ENCODE measurements at regions not wholly inside any gene's neighbourhood (a gene's known extent, or its start where the extent isn't known, plus 50 kb on each side); places are given as distances from the start of the nearest gene placed in this dataset.

GRCh38 chr2:173467751-173468150 lies 113.1 kb downstream of the CDCA7 start:
- Histone ChIP-seq H3K27me3 (ENCODE audit: control insufficient read depth, insufficient read depth, low read length, poor library complexity, severe bottlenecking) (no peaks in the 10 kb centered on the region), H3K4me3 (ENCODE audit: insufficient read depth, low read depth, low read length) (no peak overlapping the region), H3K36me3 (ENCODE audit: control insufficient read depth, insufficient read depth, low read length) (no peaks in the 10 kb centered on the region), H3K27ac (ENCODE audit: insufficient read depth, low read depth, low read length, poor library complexity, severe bottlenecking) (no peak overlapping the region), H3K4me1 (ENCODE audit: control insufficient read depth, insufficient read depth, low read length) (no peaks in the 10 kb centered on the region), H3K9me3 (ENCODE audit: control insufficient read depth, low read length) (no peaks in the 10 kb centered on the region)
- WGBS, 2 experiments = 94 to 96% methylated on average over 1 of the region's 1 CpG

DNA sequence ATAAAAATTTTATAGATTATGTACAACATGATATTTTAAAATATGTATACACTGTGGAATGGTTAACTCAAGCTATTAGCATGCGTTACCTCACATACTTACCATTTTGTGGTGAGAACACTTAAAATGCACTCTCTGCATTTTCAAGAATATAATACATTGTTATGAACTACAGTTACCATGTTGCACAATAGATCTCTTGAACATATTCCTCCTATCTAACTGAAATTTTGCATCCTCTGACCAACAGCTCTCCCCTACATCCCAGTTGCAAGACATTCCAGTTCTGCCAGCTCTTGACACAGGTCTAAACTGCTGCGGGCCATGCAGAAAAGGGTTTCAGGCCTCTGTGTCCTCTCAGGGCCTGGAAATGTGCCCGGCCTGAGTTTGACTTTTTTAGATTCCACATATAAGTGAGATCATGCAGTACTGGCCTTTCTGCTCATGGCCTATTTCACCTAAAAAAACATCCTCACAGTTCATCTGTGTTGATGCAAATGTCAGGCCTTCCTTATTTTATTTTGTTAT lies 113.7 kb downstream of the CDCA7 start:
- WGBS, 2 experiments = 91 to 93% methylated on average over 3 of the region's 3 CpGs
- no peak overlapping the region for H3K27ac ChIP-seq (ENCODE audit: insufficient read depth, low read depth, low read length, poor library complexity, severe bottlenecking)
- no peak overlapping the region for H3K4me3 ChIP-seq (ENCODE audit: insufficient read depth, low read depth, low read length)
- H3K4me1 ChIP-seq (ENCODE audit: control insufficient read depth, insufficient read depth, low read length) = no peaks in the 10 kb centered on the region
- H3K9me3 ChIP-seq (ENCODE audit: control insufficient read depth, low read length) = no peaks in the 10 kb centered on the region
- no peaks in the 10 kb centered on the region for H3K36me3 ChIP-seq (ENCODE audit: control insufficient read depth, insufficient read depth, low read length)
- H3K27me3 ChIP-seq (ENCODE audit: control insufficient read depth, insufficient read depth, low read length, poor library complexity, severe bottlenecking) = no peaks in the 10 kb centered on the region

GRCh38 chr2:173472112-173472511 lies 117.4 kb downstream of the CDCA7 start:
- no peaks in the 10 kb centered on the region for H3K9me3 ChIP-seq (ENCODE audit: control insufficient read depth, low read length)
- no peak overlapping the region for H3K27ac ChIP-seq (ENCODE audit: insufficient read depth, low read depth, low read length, poor library complexity, severe bottlenecking)

DNA sequence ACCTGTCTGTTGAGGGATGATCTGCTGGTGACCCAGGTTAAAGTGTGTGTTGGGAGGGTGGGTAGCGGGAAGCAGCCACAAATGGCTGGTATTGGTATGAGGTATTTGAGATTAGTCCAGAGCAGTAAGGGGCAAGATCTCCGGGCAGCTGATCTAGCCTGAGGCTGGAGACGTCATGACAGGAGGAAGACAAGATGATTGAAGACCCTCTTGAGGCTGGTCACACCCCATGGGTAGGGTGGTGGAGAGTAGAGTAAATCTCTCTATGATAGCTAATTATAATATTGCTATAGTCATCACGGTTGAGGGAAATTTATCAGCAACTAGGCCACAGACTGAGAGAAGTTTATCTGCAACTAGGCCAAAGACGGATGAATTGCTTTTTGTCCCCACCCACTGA lies 128.5 kb downstream of the CDCA7 start:
- Histone ChIP-seq H3K27ac (ENCODE audit: insufficient read depth, low read depth, low read length, poor library complexity, severe bottlenecking) (no peak overlapping the region), H3K36me3 (ENCODE audit: control insufficient read depth, insufficient read depth, low read length) (no peaks in the 10 kb centered on the region), H3K9me3 (ENCODE audit: control insufficient read depth, low read length) (no peaks in the 10 kb centered on the region), H3K4me1 (ENCODE audit: control insufficient read depth, insufficient read depth, low read length) (no peaks in the 10 kb centered on the region), H3K27me3 (ENCODE audit: control insufficient read depth, insufficient read depth, low read length, poor library complexity, severe bottlenecking) (no peaks in the 10 kb centered on the region), H3K4me3 (ENCODE audit: insufficient read depth, low read depth, low read length) (no peak overlapping the region)
- 82 to 89% methylated on average over 5 of the region's 5 CpGs for WGBS, 2 experiments

More at GRCh38 chr2:173472112-173472511, 117.4 kb downstream of the CDCA7 start:
- WGBS, 2 experiments = 89 to 98% methylated on average over 2 of the region's 2 CpGs
- no peaks in the 10 kb centered on the region for H3K27me3 ChIP-seq (ENCODE audit: control insufficient read depth, insufficient read depth, low read length, poor library complexity, severe bottlenecking)
- H3K4me1 ChIP-seq (ENCODE audit: control insufficient read depth, insufficient read depth, low read length) = no peaks in the 10 kb centered on the region
- no peaks in the 10 kb centered on the region for H3K36me3 ChIP-seq (ENCODE audit: control insufficient read depth, insufficient read depth, low read length)
- no peak overlapping the region for H3K4me3 ChIP-seq (ENCODE audit: insufficient read depth, low read depth, low read length)

DNA sequence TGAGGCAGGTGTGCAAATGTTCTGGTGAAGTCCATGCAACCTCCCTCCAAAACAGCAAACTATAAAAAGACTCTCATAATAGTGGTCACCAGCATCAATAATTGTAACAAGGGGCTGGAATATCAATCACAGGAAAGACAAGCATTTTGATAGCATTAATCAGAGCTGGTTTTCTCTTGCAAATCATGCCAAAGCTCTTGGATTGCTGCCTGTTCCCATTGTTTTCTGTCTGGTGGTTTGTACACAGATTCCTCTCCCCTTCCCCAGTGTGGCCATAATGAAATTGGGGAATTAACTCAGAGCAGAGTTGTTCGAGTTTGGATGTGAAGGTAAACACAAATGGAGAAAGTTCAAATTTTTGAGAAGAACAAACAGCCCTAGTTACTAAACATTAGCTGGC lies 134.2 kb downstream of the CDCA7 start:
- Histone ChIP-seq H3K27me3 (ENCODE audit: control insufficient read depth, insufficient read depth, low read length, poor library complexity, severe bottlenecking) (no peaks in the 10 kb centered on the region), H3K9me3 (ENCODE audit: control insufficient read depth, low read length) (no peaks in the 10 kb centered on the region), H3K4me3 (ENCODE audit: insufficient read depth, low read depth, low read length) (no peak overlapping the region), H3K36me3 (ENCODE audit: control insufficient read depth, insufficient read depth, low read length) (no peaks in the 10 kb centered on the region), H3K4me1 (ENCODE audit: control insufficient read depth, insufficient read depth, low read length) (no peaks in the 10 kb centered on the region), H3K27ac (ENCODE audit: insufficient read depth, low read depth, low read length, poor library complexity, severe bottlenecking) (no peak overlapping the region)
- 92 to 100% methylated on average over 1 of the region's 1 CpG for WGBS, 2 experiments

GRCh38 chr2:173491418-173491817 lies 136.7 kb downstream of the CDCA7 start:
- H3K36me3 ChIP-seq (ENCODE audit: control insufficient read depth, insufficient read depth, low read length) = no peaks in the 10 kb centered on the region
- H3K27me3 ChIP-seq (ENCODE audit: control insufficient read depth, insufficient read depth, low read length, poor library complexity, severe bottlenecking) = no peaks in the 10 kb centered on the region
- no peak overlapping the region for H3K4me3 ChIP-seq (ENCODE audit: insufficient read depth, low read depth, low read length)
- H3K27ac ChIP-seq (ENCODE audit: insufficient read depth, low read depth, low read length, poor library complexity, severe bottlenecking) = no peak overlapping the region
- H3K9me3 ChIP-seq (ENCODE audit: control insufficient read depth, low read length) = no peaks in the 10 kb centered on the region
- 85 to 98% methylated on average over 3 to 4 of the region's 4 CpGs for WGBS, 2 experiments
- no peaks in the 10 kb centered on the region for H3K4me1 ChIP-seq (ENCODE audit: control insufficient read depth, insufficient read depth, low read length)

DNA sequence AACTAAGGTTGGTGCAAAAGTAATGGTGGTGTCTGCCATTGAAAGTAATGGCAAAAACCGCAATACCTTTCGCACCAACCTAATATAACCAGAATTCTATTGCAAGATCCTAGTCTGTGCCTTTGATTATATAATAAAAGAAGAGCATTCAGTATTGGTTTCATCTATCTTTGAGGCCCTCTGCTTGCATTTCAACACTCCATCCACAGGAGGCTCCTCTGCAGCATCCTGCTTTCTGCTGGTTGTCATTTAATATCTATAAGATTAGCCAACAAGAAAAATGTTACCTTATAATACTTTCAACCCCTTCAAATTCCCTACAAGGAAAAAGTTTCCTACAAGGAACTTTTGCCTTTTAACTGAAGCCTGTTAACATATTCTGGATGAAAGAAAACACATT lies 139.2 kb downstream of the CDCA7 start:
- WGBS, 2 experiments = 100% methylated on average over 1 to 2 of the region's 2 CpGs
- no peaks in the 10 kb centered on the region for H3K27me3 ChIP-seq (ENCODE audit: control insufficient read depth, insufficient read depth, low read length, poor library complexity, severe bottlenecking)
- H3K9me3 ChIP-seq (ENCODE audit: control insufficient read depth, low read length) = no peaks in the 10 kb centered on the region
- H3K4me3 ChIP-seq (ENCODE audit: insufficient read depth, low read depth, low read length) = no peak overlapping the region
- no peak overlapping the region for H3K27ac ChIP-seq (ENCODE audit: insufficient read depth, low read depth, low read length, poor library complexity, severe bottlenecking)
- no peaks in the 10 kb centered on the region for H3K4me1 ChIP-seq (ENCODE audit: control insufficient read depth, insufficient read depth, low read length)
- no peaks in the 10 kb centered on the region for H3K36me3 ChIP-seq (ENCODE audit: control insufficient read depth, insufficient read depth, low read length)

DNA sequence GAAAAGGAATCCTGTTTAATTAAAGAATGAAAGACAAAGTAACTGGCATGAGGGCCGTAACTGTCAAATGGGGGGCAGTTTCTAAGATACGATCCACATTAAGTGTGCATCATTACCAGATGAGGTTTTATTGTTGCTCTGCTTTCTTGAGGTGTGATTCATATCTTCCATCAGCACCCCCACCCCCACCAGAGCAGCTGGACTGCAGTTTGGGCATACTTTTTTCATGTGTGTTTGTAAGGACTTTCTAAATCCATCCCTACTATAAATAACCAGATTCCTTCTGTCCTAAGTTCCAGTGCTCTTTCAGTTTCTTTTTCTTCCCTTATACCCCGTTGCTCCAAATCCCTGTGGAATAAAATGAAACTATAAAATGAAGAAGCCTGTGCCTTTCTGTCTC lies 142.1 kb downstream of the CDCA7 start:
- Histone ChIP-seq H3K27me3 (ENCODE audit: control insufficient read depth, insufficient read depth, low read length, poor library complexity, severe bottlenecking) (no peaks in the 10 kb centered on the region), H3K9me3 (ENCODE audit: control insufficient read depth, low read length) (peaks cover 2% of the 10 kb centered on the region), H3K4me1 (ENCODE audit: control insufficient read depth, insufficient read depth, low read length) (no peaks in the 10 kb centered on the region), H3K4me3 (ENCODE audit: insufficient read depth, low read depth, low read length) (no peak overlapping the region), H3K27ac (ENCODE audit: insufficient read depth, low read depth, low read length, poor library complexity, severe bottlenecking) (no peak overlapping the region), H3K36me3 (ENCODE audit: control insufficient read depth, insufficient read depth, low read length) (no peaks in the 10 kb centered on the region)
- 92 to 96% methylated on average over 3 of the region's 3 CpGs for WGBS, 2 experiments

GRCh38 chr2:173500953-173501352 lies 146.3 kb downstream of the CDCA7 start:
- Histone ChIP-seq H3K27me3 (ENCODE audit: control insufficient read depth, insufficient read depth, low read length, poor library complexity, severe bottlenecking) (no peaks in the 10 kb centered on the region), H3K9me3 (ENCODE audit: control insufficient read depth, low read length) (peaks cover 2% of the 10 kb centered on the region), H3K27ac (ENCODE audit: insufficient read depth, low read depth, low read length, poor library complexity, severe bottlenecking) (no peak overlapping the region), H3K4me1 (ENCODE audit: control insufficient read depth, insufficient read depth, low read length) (no peaks in the 10 kb centered on the region), H3K36me3 (ENCODE audit: control insufficient read depth, insufficient read depth, low read length) (no peaks in the 10 kb centered on the region), H3K4me3 (ENCODE audit: insufficient read depth, low read depth, low read length) (no peak overlapping the region)
- WGBS, 2 experiments = 86 to 90% methylated on average over 1 of the region's 1 CpG

- 92 to 97% methylated on average over 6 of the region's 6 CpGs for WGBS, 2 experiments
These were observed 147.6 kb downstream of the CDCA7 start for GRCh38 chr2:173502296-173502695.

GRCh38 chr2:173511357-173511756 lies 156.7 kb downstream of the CDCA7 start:
- no peak overlapping the region for H3K27ac ChIP-seq (ENCODE audit: insufficient read depth, low read depth, low read length, poor library complexity, severe bottlenecking)
- WGBS, 2 experiments = 71 to 100% methylated on average over 1 of the region's 3 CpGs

More at GRCh38 chr2:173502296-173502695, 147.6 kb downstream of the CDCA7 start:
- Histone ChIP-seq H3K4me1 (ENCODE audit: control insufficient read depth, insufficient read depth, low read length) (no peaks in the 10 kb centered on the region), H3K27me3 (ENCODE audit: control insufficient read depth, insufficient read depth, low read length, poor library complexity, severe bottlenecking) (no peaks in the 10 kb centered on the region), H3K4me3 (ENCODE audit: insufficient read depth, low read depth, low read length) (no peak overlapping the region), H3K36me3 (ENCODE audit: control insufficient read depth, insufficient read depth, low read length) (no peaks in the 10 kb centered on the region), H3K27ac (ENCODE audit: insufficient read depth, low read depth, low read length, poor library complexity, severe bottlenecking) (no peak overlapping the region), H3K9me3 (ENCODE audit: control insufficient read depth, low read length) (peaks cover 2% of the 10 kb centered on the region)

More at GRCh38 chr2:173511357-173511756, 156.7 kb downstream of the CDCA7 start:
- Histone ChIP-seq H3K36me3 (ENCODE audit: control insufficient read depth, insufficient read depth, low read length) (no peaks in the 10 kb centered on the region), H3K27me3 (ENCODE audit: control insufficient read depth, insufficient read depth, low read length, poor library complexity, severe bottlenecking) (no peaks in the 10 kb centered on the region), H3K9me3 (ENCODE audit: control insufficient read depth, low read length) (no peaks in the 10 kb centered on the region), H3K4me1 (ENCODE audit: control insufficient read depth, insufficient read depth, low read length) (no peaks in the 10 kb centered on the region), H3K4me3 (ENCODE audit: insufficient read depth, low read depth, low read length) (no peak overlapping the region)
